ENCODE measurements at regions not wholly inside any gene's neighbourhood (a gene's known extent, or its start where the extent isn't known, plus 50 kb on each side); places are given as distances from the start of the nearest gene placed in this dataset.

GRCh38 chr2:20551945-20552328 is 99.0 kb downstream of the HS1BP3 start (continued):
- TF ChIP-seq MAX (IDR thresholded peaks at IDR 0.05) (no peak), SUZ12 (IDR thresholded peaks at IDR 0.05; ENCODE audit: low read length) (no peak), TCF12 (IDR thresholded peaks at IDR 0.05; ENCODE audit: low read depth, low read length) (no peak), FOSL1 (IDR thresholded peaks at IDR 0.05; ENCODE audit: insufficient read depth, low read depth, low read length) (no peak), ZNF274 (IDR thresholded peaks at IDR 0.05; ENCODE audit: borderline replicate concordance, extremely low read depth, low read length) (no peak)
